LNCaP clone FGC (cell line): ENCODE measurements at regions not wholly inside any gene's neighbourhood (a gene's known extent, or its start where the extent isn't known, plus 50 kb on each side); places are given as distances from the start of the nearest gene placed in this dataset.
"Not testable (repeated sequence)": the region's sequence is repeated elsewhere in the genome, so short reads cannot be mapped to it uniquely, and the experiment has no call there.

Experiments used
- DNase-seq: peaks from one replicate; pipeline ENCODE4 v3.0.0-alpha.2; 2011; ENCODE audit warnings: low read depth
- H3K4me3 ChIP-seq: 2 replicates; pipeline ENCODE4 v1.5.1; 2011; ENCODE audit warnings: mild to moderate bottlenecking, low read depth, low read length, control low read depth
- CTCF ChIP-seq: IDR thresholded peaks from 2 replicates; pipeline ENCODE4 v1.5.1; 2012; ENCODE audit warnings: mild to moderate bottlenecking; ENCODE audit not compliant: control insufficient read depth, insufficient read depth; ENCODE audit errors: extremely low read depth

DNA sequence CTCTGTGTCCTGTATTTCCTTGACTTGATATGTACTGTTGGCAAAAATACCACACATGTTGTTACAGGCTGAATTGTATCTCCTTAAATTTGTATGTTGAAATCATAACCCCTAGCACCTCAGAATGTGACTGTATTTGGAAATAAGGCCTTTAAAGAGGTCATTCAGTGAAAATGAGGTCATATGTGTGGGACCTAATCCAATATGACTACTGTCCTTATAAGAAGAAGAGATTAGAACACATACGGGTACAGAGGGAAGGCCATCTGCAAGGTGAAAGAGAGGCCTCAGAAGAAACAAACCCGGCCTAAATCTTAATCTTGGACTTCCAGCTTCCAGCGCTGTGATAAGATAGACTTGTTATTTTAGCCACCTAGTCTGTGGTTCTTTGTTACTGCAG, 202.5 kb downstream of the NUFIP1 start:
- no peak for TF ChIP-seq CTCF
- DNase-seq = no peak

GRCh38 chr13:44785401-44785800, 203.9 kb downstream of the NUFIP1 start:
- no peak overlapping the region for H3K4me3 ChIP-seq
- no peak for DNase-seq
- TF ChIP-seq CTCF = no peak

More for the DNA sequence above, 202.5 kb downstream of the NUFIP1 start:
- no peak overlapping the region for H3K4me3 ChIP-seq

- TF ChIP-seq CTCF = no peak
Measured at GRCh38 chr13:44784708-44785080, 204.6 kb downstream of the NUFIP1 start.

DNA sequence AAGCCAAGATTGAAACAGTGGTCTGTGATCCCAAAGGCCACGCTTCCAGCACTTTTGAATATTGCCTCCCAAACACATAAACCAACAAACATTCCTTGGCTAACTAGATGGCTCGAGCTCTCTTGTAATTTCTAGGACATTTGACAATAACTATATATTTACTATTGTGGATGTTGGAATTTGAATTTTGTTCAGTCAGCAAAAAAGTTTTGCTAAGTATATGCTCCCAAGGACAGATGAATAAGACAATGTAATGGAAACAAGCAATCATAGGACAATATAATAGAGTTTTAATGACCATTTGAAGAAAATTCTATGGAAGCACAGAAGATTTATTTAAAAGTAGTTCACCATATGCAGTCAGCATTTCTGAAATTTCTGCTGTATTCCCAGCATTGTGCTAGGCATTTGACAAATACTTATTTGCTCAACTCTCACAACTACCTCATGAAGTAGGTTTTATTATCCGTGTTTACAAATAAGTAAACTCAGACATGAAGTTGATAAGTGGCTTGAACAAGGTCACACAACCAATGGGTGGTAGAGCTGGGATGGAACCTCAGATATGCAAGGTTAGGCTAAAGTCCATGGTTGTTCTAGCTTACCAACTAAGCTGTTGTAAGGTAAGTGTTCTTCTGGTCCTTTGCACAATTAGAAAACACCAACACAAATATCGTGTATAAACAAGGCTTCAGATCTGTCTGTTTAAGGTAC, 205.1 kb downstream of the NUFIP1 start:
- no peak for TF ChIP-seq CTCF
- no peak for DNase-seq

More at GRCh38 chr13:44784708-44785080, 204.6 kb downstream of the NUFIP1 start:
- H3K4me3 ChIP-seq = no peak overlapping the region
- DNase-seq = no peak

DNA sequence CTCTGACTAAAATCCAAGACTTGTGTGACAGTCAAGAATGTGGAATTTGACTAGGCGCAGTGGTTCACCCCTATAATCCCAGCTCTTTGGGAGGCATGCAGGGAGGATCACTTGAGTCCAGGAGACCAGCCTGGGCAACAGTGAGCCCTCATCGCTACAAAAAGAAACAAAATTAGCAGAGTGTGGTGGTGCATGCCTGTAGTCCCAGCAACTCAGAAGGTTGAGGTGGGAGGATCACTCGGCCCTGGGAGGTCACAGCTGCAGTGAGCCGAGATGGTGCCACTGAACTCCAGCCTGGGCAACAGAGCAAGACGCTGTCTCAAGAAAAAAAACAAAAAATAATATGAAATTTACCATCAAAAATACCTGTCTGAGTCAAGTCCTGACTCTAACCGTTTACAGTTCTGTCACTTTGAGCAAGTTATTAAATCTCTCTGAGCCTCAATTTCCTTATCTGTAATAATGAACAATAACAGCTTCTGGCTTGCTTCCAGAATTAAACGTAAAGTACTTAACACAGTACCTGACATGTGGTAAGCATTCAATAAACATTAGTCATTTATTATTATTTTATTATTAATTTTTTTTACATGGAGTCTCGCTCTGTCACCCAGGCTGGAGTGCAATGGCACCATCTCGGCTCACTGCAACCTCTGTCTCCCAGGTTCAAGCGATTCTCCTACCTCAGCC, 204.6 kb upstream of the TSC22D1 start:
- DNase-seq = no peak
- no peak for TF ChIP-seq CTCF
- H3K4me3 ChIP-seq = no peak overlapping the region

More for the DNA sequence above, 205.1 kb downstream of the NUFIP1 start:
- H3K4me3 ChIP-seq = no peak overlapping the region

DNA sequence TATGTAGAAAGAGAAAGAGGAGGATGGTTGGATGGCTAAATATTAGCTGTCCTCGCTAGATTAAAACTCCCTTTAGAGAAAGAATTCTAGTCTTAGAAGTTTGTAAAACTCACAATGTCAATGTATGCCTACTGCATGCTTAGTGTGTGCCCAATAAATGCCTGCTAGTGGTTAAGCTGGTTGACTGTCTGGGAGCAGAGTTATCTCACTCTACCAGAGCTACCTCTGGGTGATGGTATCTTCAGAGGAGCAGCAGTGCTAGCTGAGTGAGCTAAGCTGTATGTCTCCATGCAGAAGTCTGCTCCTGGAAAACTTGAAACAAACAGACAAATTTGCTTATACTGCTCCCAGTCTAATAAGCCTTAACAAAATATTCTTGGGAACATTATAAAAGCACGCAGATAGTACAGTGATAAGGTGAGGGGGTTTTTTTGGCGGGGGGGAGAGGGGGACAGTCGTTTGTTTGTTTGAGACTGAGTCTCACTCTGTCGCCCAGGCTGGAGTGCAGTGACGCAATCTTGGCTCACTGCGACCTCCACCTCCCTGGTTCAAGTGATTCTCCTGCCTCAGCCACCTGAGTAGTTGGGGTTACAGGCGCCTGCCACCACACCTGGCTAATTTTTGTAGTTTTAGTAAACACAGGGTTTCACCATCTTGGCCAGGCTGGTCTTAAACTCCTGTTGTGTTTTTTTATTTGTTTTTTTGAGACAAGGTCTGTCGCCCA, 202.8 kb upstream of the TSC22D1 start:
- no peak for DNase-seq
- no peak overlapping the region for H3K4me3 ChIP-seq
- TF ChIP-seq CTCF = no peak

GRCh38 chr13:44775290-44775689, 199.2 kb upstream of the TSC22D1 start:
- not testable (repeated sequence) for H3K4me3 ChIP-seq, DNase-seq
